A673 (cell line): ENCODE measurements at regions not wholly inside any gene's neighbourhood (a gene's known extent, or its start where the extent isn't known, plus 50 kb on each side); places are given as distances from the start of the nearest gene placed in this dataset.

ENCODE experiments used
- BruUV-seq: library from RNA; stranded (reverse); fragments of 400-500 nt; replicated peaks from 2 replicates; lab custom pipeline; 2021; lab: Mats Ljungman, UMichigan
- CTCF ChIA-PET: fragments of 300-600 bp; sonication (Branson Sonifier 250); formaldehyde crosslinking; loops from one replicate; lab custom pipeline; 2022; ENCODE audit warnings: antibody characterized with exemption; lab: Charles Lee
- POLR2A ChIA-PET: fragments of 300-600 bp; sonication (Branson Sonifier 250); formaldehyde crosslinking; loops from one replicate; lab custom pipeline; 2022; ENCODE audit warnings: antibody characterized with exemption; ENCODE audit not compliant: low non-redundant PET; lab: Charles Lee
- DNase-seq: peaks from one replicate; pipeline ENCODE4 v3.0.0-alpha.2; 2015; ENCODE audit warnings: low spot score
- H3K27ac ChIP-seq: fragments of 200-600 bp; sonication (generic); 2 replicates; pipeline ENCODE4 v1.5.1; 2016; ENCODE audit warnings: mixed run types, low read depth, mild to moderate bottlenecking, mixed read lengths, antibody characterized with exemption, low read length; ENCODE audit not compliant: poor library complexity, severe bottlenecking
- H3K27me3 ChIP-seq: fragments of 200-600 bp; sonication (generic); replicated peaks from 2 replicates; pipeline ENCODE4 v1.6.1; 2017; ENCODE audit warnings: mixed run types, low read depth, mild to moderate bottlenecking, mixed read lengths, antibody characterized with exemption, low read length; ENCODE audit not compliant: insufficient read depth, poor library complexity
- H3K36me3 ChIP-seq: fragments of 200-600 bp; sonication (generic); 2 replicates; pipeline ENCODE4 v1.6.1; 2016; ENCODE audit warnings: mixed run types, mild to moderate bottlenecking, mixed read lengths, antibody characterized with exemption, low read length; ENCODE audit not compliant: insufficient read depth, poor library complexity, severe bottlenecking
- H3K4me1 ChIP-seq: fragments of 200-600 bp; sonication (generic); 2 replicates; pipeline ENCODE4 v1.6.1; 2017; ENCODE audit warnings: mixed run types, mild to moderate bottlenecking, mixed read lengths, antibody characterized with exemption, low read length; ENCODE audit not compliant: insufficient read depth, poor library complexity, severe bottlenecking
- H3K4me3 ChIP-seq: fragments of 200-600 bp; sonication (generic); 2 replicates; pipeline ENCODE4 v1.5.1; 2016; ENCODE audit warnings: low read depth, mixed run types, mild to moderate bottlenecking, mixed read lengths, low read length; ENCODE audit not compliant: poor library complexity, severe bottlenecking
- H3K9me3 ChIP-seq: fragments of 200-600 bp; sonication (generic); 2 replicates; pipeline ENCODE4 v1.6.1; 2016; ENCODE audit warnings: mixed run types, low read depth, mild to moderate bottlenecking, mixed read lengths, antibody characterized with exemption, low read length; ENCODE audit not compliant: poor library complexity, severe bottlenecking
- EZH2 ChIP-seq: fragments of 200-600 bp; sonication (generic); IDR thresholded peaks from 2 replicates; pipeline ENCODE4 v1.6.1; 2017; ENCODE audit warnings: borderline replicate concordance, low read depth, mild to moderate bottlenecking, mixed read lengths, antibody characterized with exemption, low read length; ENCODE audit not compliant: poor library complexity, severe bottlenecking
- intact Hi-C: fragments of 100-400 bp; cut with micrococcal nuclease; formaldehyde crosslinking; loops from one replicate; pipeline ENCODE4 v1.10.0; 2022; ENCODE audit not compliant: unreplicated experiment
- TF ChIP-seq, protein P1 (sequence below): fragments of 300-800, 200-600 bp; sonication (generic); conservative IDR thresholded peaks from 2 replicates; pipeline ENCODE4 v1.5.1; 2017; ENCODE audit warnings: low read depth, mild to moderate bottlenecking, antibody characterized with exemption, low read length, moderate library complexity, mixed read lengths

DNA sequence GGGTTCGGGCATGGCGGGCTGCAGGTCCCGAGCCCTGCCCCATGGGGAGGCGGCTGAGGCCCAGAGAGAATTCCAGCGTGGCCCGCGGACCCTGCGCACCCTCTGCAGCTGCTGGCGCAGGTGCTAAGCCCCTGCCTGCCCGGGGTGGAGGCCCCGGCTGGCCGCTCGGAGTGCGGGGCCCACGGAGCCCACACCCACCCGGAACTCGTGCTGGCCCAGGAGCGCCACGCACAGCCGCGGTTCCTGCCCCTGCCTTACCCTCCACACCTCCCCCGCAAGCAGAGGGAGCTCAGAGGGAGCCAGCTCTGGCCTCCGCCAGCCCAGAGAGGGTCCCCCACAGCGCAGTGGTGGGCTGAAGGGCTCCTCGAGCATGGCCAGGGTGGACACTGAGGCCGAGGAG is 75.3 kb downstream of the MRPS30 start:
- Histone ChIP-seq H3K27ac (no peak overlapping the region), H3K4me3 (no peak overlapping the region), H3K9me3 (no peaks in the 10 kb centered on the region), H3K4me1 (no peaks in the 10 kb centered on the region), H3K27me3 (no peaks in the 10 kb centered on the region), H3K36me3 (no peaks in the 10 kb centered on the region)
- CTCF ChIA-PET: no interaction called here
- POLR2A ChIA-PET: no interaction called here
- no TSS peak for BruUV-seq
- TF ChIP-seq, protein P1, sequence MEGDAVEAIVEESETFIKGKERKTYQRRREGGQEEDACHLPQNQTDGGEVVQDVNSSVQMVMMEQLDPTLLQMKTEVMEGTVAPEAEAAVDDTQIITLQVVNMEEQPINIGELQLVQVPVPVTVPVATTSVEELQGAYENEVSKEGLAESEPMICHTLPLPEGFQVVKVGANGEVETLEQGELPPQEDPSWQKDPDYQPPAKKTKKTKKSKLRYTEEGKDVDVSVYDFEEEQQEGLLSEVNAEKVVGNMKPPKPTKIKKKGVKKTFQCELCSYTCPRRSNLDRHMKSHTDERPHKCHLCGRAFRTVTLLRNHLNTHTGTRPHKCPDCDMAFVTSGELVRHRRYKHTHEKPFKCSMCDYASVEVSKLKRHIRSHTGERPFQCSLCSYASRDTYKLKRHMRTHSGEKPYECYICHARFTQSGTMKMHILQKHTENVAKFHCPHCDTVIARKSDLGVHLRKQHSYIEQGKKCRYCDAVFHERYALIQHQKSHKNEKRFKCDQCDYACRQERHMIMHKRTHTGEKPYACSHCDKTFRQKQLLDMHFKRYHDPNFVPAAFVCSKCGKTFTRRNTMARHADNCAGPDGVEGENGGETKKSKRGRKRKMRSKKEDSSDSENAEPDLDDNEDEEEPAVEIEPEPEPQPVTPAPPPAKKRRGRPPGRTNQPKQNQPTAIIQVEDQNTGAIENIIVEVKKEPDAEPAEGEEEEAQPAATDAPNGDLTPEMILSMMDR: no peak
- TF ChIP-seq EZH2: no peak
- intact Hi-C loops: no loop called here
- DNase-seq: no peak

DNA sequence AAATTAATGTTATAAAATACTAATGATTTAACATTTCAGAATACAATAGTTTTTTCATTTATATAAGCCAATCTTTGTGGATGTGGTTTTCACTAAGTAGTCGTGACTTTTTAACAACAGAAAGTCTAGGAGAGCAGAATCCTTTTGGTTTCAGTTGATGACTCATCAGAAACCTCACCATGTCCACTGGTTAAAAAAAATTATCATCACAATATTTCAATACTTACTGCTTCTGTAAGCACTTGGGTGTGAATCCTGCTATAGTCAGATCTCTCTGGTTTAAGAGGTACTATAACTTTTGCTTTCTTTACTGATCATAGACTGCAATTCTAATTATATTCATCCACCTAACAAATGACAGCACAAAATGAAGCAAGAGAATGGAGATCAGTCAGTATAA is 77.2 kb downstream of the MRPS30 start:
- POLR2A ChIA-PET: no interaction called here
- no peak overlapping the region for H3K4me3 ChIP-seq
- no peaks in the 10 kb centered on the region for H3K9me3 ChIP-seq
- no peaks in the 10 kb centered on the region for H3K36me3 ChIP-seq
- CTCF ChIA-PET: no interaction called here
- no peak overlapping the region for H3K27ac ChIP-seq
- intact Hi-C loops: no loop called here
- no peaks in the 10 kb centered on the region for H3K27me3 ChIP-seq
- no peak for TF ChIP-seq EZH2
- BruUV-seq: no TSS peak
- DNase-seq: no peak
- no peaks in the 10 kb centered on the region for H3K4me1 ChIP-seq

DNA sequence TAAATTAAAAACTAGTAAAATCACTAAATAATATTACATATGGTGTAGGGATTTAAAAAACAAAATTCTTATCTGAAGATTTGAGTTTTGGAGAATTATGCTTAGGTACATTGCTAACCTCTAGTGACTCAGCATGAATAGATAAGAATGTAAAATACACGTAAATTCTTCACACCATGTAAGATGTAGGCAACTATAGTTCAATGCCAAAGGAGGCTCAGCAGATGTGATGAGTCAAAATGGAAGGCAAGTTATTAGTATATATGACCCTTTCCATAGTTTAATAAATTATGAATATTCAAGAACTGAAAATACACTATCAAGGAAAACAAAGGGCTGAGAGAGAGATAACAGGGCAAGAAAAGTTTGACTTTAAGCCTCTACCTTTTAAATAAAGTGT is 79.0 kb downstream of the MRPS30 start:
- intact Hi-C loops: no loop called here
- BruUV-seq: no TSS peak
- CTCF ChIA-PET: no interaction called here

DNA sequence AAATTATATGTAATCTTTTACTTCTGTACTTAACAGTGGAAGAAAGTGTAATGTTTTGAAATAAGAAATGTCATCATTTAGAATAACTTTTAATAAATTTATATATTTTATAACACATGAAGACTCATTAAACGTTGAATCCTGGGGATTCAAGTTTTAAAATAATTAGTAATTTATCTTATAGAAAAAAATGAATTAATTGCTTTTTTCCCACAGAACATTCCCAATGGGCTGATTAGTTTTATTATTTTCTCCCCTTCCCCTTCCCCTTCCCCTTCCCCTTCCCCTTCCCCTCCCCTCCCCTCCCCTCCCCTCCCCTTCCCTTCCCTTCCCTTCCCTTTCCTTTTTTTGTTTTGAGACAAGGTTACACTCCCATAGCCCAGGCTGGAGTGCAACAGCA is 79.7 kb downstream of the MRPS30 start:
- CTCF ChIA-PET: no interaction called here
- H3K27me3 ChIP-seq: no peaks in the 10 kb centered on the region

More for the DNA sequence above, 79.0 kb downstream of the MRPS30 start:
- no peak for DNase-seq
- POLR2A ChIA-PET: no interaction called here
- no peaks in the 10 kb centered on the region for H3K36me3 ChIP-seq
- TF ChIP-seq EZH2: no peak
- TF ChIP-seq, protein P1: no peak
- no peak overlapping the region for H3K27ac ChIP-seq
- no peaks in the 10 kb centered on the region for H3K4me1 ChIP-seq
- no peak overlapping the region for H3K4me3 ChIP-seq
- no peaks in the 10 kb centered on the region for H3K27me3 ChIP-seq
- H3K9me3 ChIP-seq: no peaks in the 10 kb centered on the region

More for the DNA sequence above, 79.7 kb downstream of the MRPS30 start:
- intact Hi-C loops: no loop called here
- POLR2A ChIA-PET: no interaction called here
- no peak for DNase-seq
- BruUV-seq: no TSS peak
- no peak overlapping the region for H3K27ac ChIP-seq
- H3K9me3 ChIP-seq: no peaks in the 10 kb centered on the region
- no peak overlapping the region for H3K4me3 ChIP-seq
- H3K36me3 ChIP-seq: no peaks in the 10 kb centered on the region
- TF ChIP-seq, protein P1: no peak
- TF ChIP-seq EZH2: no peak
- H3K4me1 ChIP-seq: no peaks in the 10 kb centered on the region
